H1 (cell line): ENCODE measurements at regions not wholly inside any gene's neighbourhood (a gene's known extent, or its start where the extent isn't known, plus 50 kb on each side); places are given as distances from the start of the nearest gene placed in this dataset.

ENCODE experiments used
- BCL11A ChIP-seq, 2 experiments: IDR thresholded peaks; one replicate each; pipeline ENCODE4 v1.6.1; 2011; ENCODE audit warnings: low read depth in 2 of 2, low read length in 2 of 2, mild to moderate bottlenecking in 2 of 2
- CHD7 ChIP-seq: fragments of 300-600 bp; sonication (generic); IDR thresholded peaks from 2 replicates; pipeline ENCODE4 v1.7.1; 2012; ENCODE audit warnings: low read length, moderate library complexity, mild to moderate bottlenecking, inconsistent platforms; ENCODE audit not compliant: insufficient replicate concordance

- no peak for TF ChIP-seq CHD7
- TF ChIP-seq BCL11A (IDR thresholded peaks at IDR 0.05; ENCODE audit: low read depth in 2 of 2, low read length in 2 of 2) = no peak
Measured at GRCh38 chr2:220051716-220052115, 424.3 kb downstream of the SLC4A3 start (continued).
